ENCODE measurements at regions not wholly inside any gene's neighbourhood (a gene's known extent, or its start where the extent isn't known, plus 50 kb on each side); places are given as distances from the start of the nearest gene placed in this dataset.

DNA sequence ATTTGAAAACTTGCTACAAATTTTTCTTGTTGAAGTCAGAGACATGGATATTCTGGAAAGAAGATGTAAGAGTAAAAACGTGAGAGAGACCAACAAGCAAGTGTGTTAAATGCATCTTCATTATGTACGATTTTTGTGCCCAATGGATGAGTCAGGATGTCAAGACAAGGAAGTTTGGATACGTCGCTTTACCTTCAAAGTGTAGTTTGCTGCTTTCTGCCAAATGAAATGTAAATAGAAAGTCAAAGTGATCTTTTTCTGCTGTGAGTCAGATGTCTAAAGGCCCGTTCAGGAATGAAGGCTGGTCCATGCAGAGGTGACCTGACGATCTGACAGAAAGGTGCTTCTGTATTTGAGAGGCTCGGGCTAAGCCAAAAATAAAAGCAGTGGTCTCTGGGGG, 273.1 kb upstream of the PIK3R1 start:
- TF ChIP-seq POLR2A (IDR thresholded peaks at IDR 0.05; ENCODE audit: low read depth, low read length) = no peak
- no peak for TF ChIP-seq POLR2AphosphoS5 (IDR thresholded peaks at IDR 0.05; ENCODE audit: low read depth, low read length)
- no peak for TF ChIP-seq TAF1 (IDR thresholded peaks at IDR 0.05; ENCODE audit: low read depth, low read length)
- no peak for TF ChIP-seq SPI1 (IDR thresholded peaks at IDR 0.05; ENCODE audit: low read depth, low read length)
